ENCODE measurements at regions not wholly inside any gene's neighbourhood (a gene's known extent, or its start where the extent isn't known, plus 50 kb on each side); places are given as distances from the start of the nearest gene placed in this dataset.

GRCh38 chr20:57943950-57944349 is 234.1 kb upstream of the PMEPA1 start:
- no peak overlapping the region for H3K27ac ChIP-seq (ENCODE audit: low read depth in 1 of 3, low read length in 2 of 3)
- H3K36me3 ChIP-seq (ENCODE audit: control insufficient read depth in 3 of 3, insufficient read depth in 2 of 3, low read depth in 1 of 3, low read length in 3 of 3): no peaks in the 10 kb centered on the region
- no peak for FAIRE-seq
- WGBS, 3 donors: 81 to 85% (median 82%) methylated on average over 7 of the region's 7 CpGs
- no peaks in the 10 kb centered on the region for H3K9me3 ChIP-seq (ENCODE audit: control insufficient read depth in 2 of 2, insufficient read depth in 1 of 2, low read depth in 1 of 2, low read length in 1 of 2)
- H3K27me3 ChIP-seq (ENCODE audit: control insufficient read depth in 3 of 3, insufficient read depth in 3 of 3, low read length in 3 of 3): no peaks in the 10 kb centered on the region
- no peak for DNase-seq
- H3K4me3 ChIP-seq (ENCODE audit: low read depth in 1 of 3, low read length in 3 of 3): no peak overlapping the region
- no peaks in the 10 kb centered on the region for H3K4me1 ChIP-seq (ENCODE audit: control insufficient read depth in 3 of 3, insufficient read depth in 2 of 3, low read depth in 1 of 3, low read length in 2 of 3)

GRCh38 chr20:57943291-57943690 is 233.5 kb upstream of the PMEPA1 start:
- H3K27me3 ChIP-seq (ENCODE audit: control insufficient read depth in 3 of 3, insufficient read depth in 3 of 3, low read length in 3 of 3): no peaks in the 10 kb centered on the region
- no peak for DNase-seq
- 78 to 88% (median 85%) methylated on average over 9 of the region's 9 CpGs for WGBS, 3 donors
- no peaks in the 10 kb centered on the region for H3K9me3 ChIP-seq (ENCODE audit: control insufficient read depth in 2 of 2, insufficient read depth in 1 of 2, low read depth in 1 of 2, low read length in 1 of 2)
- H3K27ac ChIP-seq (ENCODE audit: low read depth in 1 of 3, low read length in 2 of 3): no peak overlapping the region
- no peaks in the 10 kb centered on the region for H3K4me1 ChIP-seq (ENCODE audit: control insufficient read depth in 3 of 3, insufficient read depth in 2 of 3, low read depth in 1 of 3, low read length in 2 of 3)
- no peak for FAIRE-seq
- no peak overlapping the region for H3K4me3 ChIP-seq (ENCODE audit: low read depth in 1 of 3, low read length in 3 of 3)
- no peaks in the 10 kb centered on the region for H3K36me3 ChIP-seq (ENCODE audit: control insufficient read depth in 3 of 3, insufficient read depth in 2 of 3, low read depth in 1 of 3, low read length in 3 of 3)

- DNase-seq (no peak), FAIRE-seq (no peak)
- H3K27ac ChIP-seq (ENCODE audit: low read depth in 1 of 3, low read length in 2 of 3): no peak overlapping the region
- H3K4me1 ChIP-seq (ENCODE audit: control insufficient read depth in 3 of 3, insufficient read depth in 2 of 3, low read depth in 1 of 3, low read length in 2 of 3): peaks cover 0 to 12% (median 0%) of the 10 kb centered on the region in 3 donors
- no peaks in the 10 kb centered on the region for H3K27me3 ChIP-seq (ENCODE audit: control insufficient read depth in 3 of 3, insufficient read depth in 3 of 3, low read length in 3 of 3)
- H3K9me3 ChIP-seq (ENCODE audit: control insufficient read depth in 2 of 2, insufficient read depth in 1 of 2, low read depth in 1 of 2, low read length in 1 of 2): no peaks in the 10 kb centered on the region
- 51 to 64% (median 55%) methylated on average over 16 of the region's 16 CpGs for WGBS, 3 donors
- no peak overlapping the region for H3K4me3 ChIP-seq (ENCODE audit: low read depth in 1 of 3, low read length in 3 of 3)
- no peaks in the 10 kb centered on the region for H3K36me3 ChIP-seq (ENCODE audit: control insufficient read depth in 3 of 3, insufficient read depth in 2 of 3, low read depth in 1 of 3, low read length in 3 of 3)
Measured at GRCh38 chr20:57941604-57942381, 232.0 kb upstream of the PMEPA1 start.

- FAIRE-seq (no peak), DNase-seq (peak in 1 of 2 donors; percentile 48)
- no peaks in the 10 kb centered on the region for H3K36me3 ChIP-seq (ENCODE audit: control insufficient read depth in 3 of 3, insufficient read depth in 2 of 3, low read depth in 1 of 3, low read length in 3 of 3)
- no peak overlapping the region for H3K27ac ChIP-seq (ENCODE audit: low read depth in 1 of 3, low read length in 2 of 3)
- no peaks in the 10 kb centered on the region for H3K9me3 ChIP-seq (ENCODE audit: control insufficient read depth in 2 of 2, insufficient read depth in 1 of 2, low read depth in 1 of 2, low read length in 1 of 2)
- no peaks in the 10 kb centered on the region for H3K27me3 ChIP-seq (ENCODE audit: control insufficient read depth in 3 of 3, insufficient read depth in 3 of 3, low read length in 3 of 3)
- 30 to 67% (median 41%) methylated on average over 14 of the region's 14 CpGs for WGBS, 3 donors
- H3K4me1 ChIP-seq (ENCODE audit: control insufficient read depth in 3 of 3, insufficient read depth in 2 of 3, low read depth in 1 of 3, low read length in 2 of 3): peaks cover 0 to 12% (median 0%) of the 10 kb centered on the region in 3 donors
- H3K4me3 ChIP-seq (ENCODE audit: low read depth in 1 of 3, low read length in 3 of 3): no peak overlapping the region
Measured at GRCh38 chr20:57940868-57941522, 231.2 kb upstream of the PMEPA1 start.

GRCh38 chr20:57940376-57940775 is 230.6 kb upstream of the PMEPA1 start:
- H3K36me3 ChIP-seq (ENCODE audit: control insufficient read depth in 3 of 3, insufficient read depth in 2 of 3, low read depth in 1 of 3, low read length in 3 of 3): no peaks in the 10 kb centered on the region
- DNase-seq (no peak), FAIRE-seq (no peak)
- no peak overlapping the region for H3K27ac ChIP-seq (ENCODE audit: low read depth in 1 of 3, low read length in 2 of 3)
- WGBS, 3 donors: 96 to 99% (median 99%) methylated on average over 4 of the region's 4 CpGs
- peaks cover 0 to 12% (median 0%) of the 10 kb centered on the region in 3 donors for H3K4me1 ChIP-seq (ENCODE audit: control insufficient read depth in 3 of 3, insufficient read depth in 2 of 3, low read depth in 1 of 3, low read length in 2 of 3)
- no peaks in the 10 kb centered on the region for H3K9me3 ChIP-seq (ENCODE audit: control insufficient read depth in 2 of 2, insufficient read depth in 1 of 2, low read depth in 1 of 2, low read length in 1 of 2)
- no peaks in the 10 kb centered on the region for H3K27me3 ChIP-seq (ENCODE audit: control insufficient read depth in 3 of 3, insufficient read depth in 3 of 3, low read length in 3 of 3)
- H3K4me3 ChIP-seq (ENCODE audit: low read depth in 1 of 3, low read length in 3 of 3): no peak overlapping the region

GRCh38 chr20:57939499-57939898 is 229.7 kb upstream of the PMEPA1 start:
- H3K27ac ChIP-seq (ENCODE audit: low read depth in 1 of 3, low read length in 2 of 3): no peak overlapping the region
- H3K4me1 ChIP-seq (ENCODE audit: control insufficient read depth in 3 of 3, insufficient read depth in 2 of 3, low read depth in 1 of 3, low read length in 2 of 3): peaks cover 0 to 12% (median 0%) of the 10 kb centered on the region in 3 donors
- no peak overlapping the region for H3K4me3 ChIP-seq (ENCODE audit: low read depth in 1 of 3, low read length in 3 of 3)
- FAIRE-seq (no peak), DNase-seq (no peak)
- 66 to 80% (median 72%) methylated on average over 3 of the region's 3 CpGs for WGBS, 3 donors
- H3K9me3 ChIP-seq (ENCODE audit: control insufficient read depth in 2 of 2, insufficient read depth in 1 of 2, low read depth in 1 of 2, low read length in 1 of 2): no peaks in the 10 kb centered on the region
- no peaks in the 10 kb centered on the region for H3K36me3 ChIP-seq (ENCODE audit: control insufficient read depth in 3 of 3, insufficient read depth in 2 of 3, low read depth in 1 of 3, low read length in 3 of 3)
- H3K27me3 ChIP-seq (ENCODE audit: control insufficient read depth in 3 of 3, insufficient read depth in 3 of 3, low read length in 3 of 3): no peaks in the 10 kb centered on the region

- Histone ChIP-seq H3K4me3 (ENCODE audit: low read depth in 1 of 3, low read length in 3 of 3) (no peak overlapping the region), H3K27me3 (ENCODE audit: control insufficient read depth in 3 of 3, insufficient read depth in 3 of 3, low read length in 3 of 3) (no peaks in the 10 kb centered on the region), H3K4me1 (ENCODE audit: control insufficient read depth in 3 of 3, insufficient read depth in 2 of 3, low read depth in 1 of 3, low read length in 2 of 3) (peaks cover 0 to 12% (median 0%) of the 10 kb centered on the region in 3 donors), H3K27ac (ENCODE audit: low read depth in 1 of 3, low read length in 2 of 3) (no peak overlapping the region), H3K36me3 (ENCODE audit: control insufficient read depth in 3 of 3, insufficient read depth in 2 of 3, low read depth in 1 of 3, low read length in 3 of 3) (no peaks in the 10 kb centered on the region), H3K9me3 (ENCODE audit: control insufficient read depth in 2 of 2, insufficient read depth in 1 of 2, low read depth in 1 of 2, low read length in 1 of 2) (no peaks in the 10 kb centered on the region)
- 69 to 74% (median 71%) methylated on average over 19 of the region's 19 CpGs for WGBS, 3 donors
- DNase-seq: no peak
- FAIRE-seq: no peak
Measured at GRCh38 chr20:57938158-57939108, 228.6 kb upstream of the PMEPA1 start.

All from small intestine (tissue), 7 donors.